Breast epithelium (tissue), 4 donors: ENCODE measurements at regions not wholly inside any gene's neighbourhood (a gene's known extent, or its start where the extent isn't known, plus 50 kb on each side); places are given as distances from the start of the nearest gene placed in this dataset.

ENCODE experiments used
- DNase-seq, 2 donors: peaks; one replicate each; pipeline ENCODE4 v3.0.0-alpha.2; 2019; ENCODE audit warnings: low spot score in 2 of 2
- H3K27ac ChIP-seq, 2 donors: fragments of 200-600 bp; sonication (generic) in 1 of 2; one replicate each; pipeline ENCODE4 v1.5.1; 2016 to 2019; ENCODE audit warnings: mild to moderate bottlenecking in 1 of 2
- H3K27me3 ChIP-seq, 2 donors: fragments of 200-600 bp; sonication (generic) in 1 of 2; one replicate each; pipeline versions ENCODE4 v1.5.1 to v1.6.0; 2017 to 2019; ENCODE audit warnings: control low read depth in 1 of 2, mild to moderate bottlenecking in 1 of 2
- H3K36me3 ChIP-seq: fragments of 200-600 bp; one replicate; pipeline ENCODE4 v1.5.1; 2019
- H3K4me1 ChIP-seq, 2 donors: fragments of 200-600 bp; sonication (generic); one replicate each; pipeline ENCODE4 v1.5.1; 2016 to 2019; ENCODE audit warnings: control low read depth in 1 of 2
- H3K4me3 ChIP-seq, 3 donors: fragments of 200-600 bp; sonication (generic); 1 replicate in 2 of 3; 2 replicates in 1 of 3; pipeline ENCODE4 v1.5.1; 2016 to 2019; ENCODE audit warnings: mild to moderate bottlenecking in 3 of 3, moderate library complexity in 2 of 3
- H3K9me3 ChIP-seq, 2 donors: fragments of 200-600 bp; sonication (generic) in 1 of 2; one replicate each; pipeline ENCODE4 v1.5.1; 2016 to 2019; ENCODE audit warnings: control low read depth in 1 of 2
- CTCF ChIP-seq, 3 donors: fragments of 450-650 bp; IDR thresholded peaks; one replicate each; pipeline ENCODE4 v1.5.1; 2016 to 2017; ENCODE audit warnings: antibody characterized with exemption in 3 of 3, mild to moderate bottlenecking in 3 of 3, moderate library complexity in 3 of 3
- POLR2A ChIP-seq: fragments of 450-650 bp; IDR thresholded peaks from one replicate; pipeline ENCODE4 v1.6.1; 2016; ENCODE audit warnings: antibody characterized with exemption, mild to moderate bottlenecking, moderate library complexity
- POLR2AphosphoS5 ChIP-seq, 3 donors: sonication (generic); formaldehyde crosslinking; IDR thresholded peaks; one replicate each; pipeline ENCODE4 v1.6.1; 2017; ENCODE audit warnings: antibody characterized with exemption in 3 of 3
- intact Hi-C: fragments of 100-400 bp; cut with DNase I; formaldehyde crosslinking; loops from one replicate; pipeline ENCODE4 v1.15.1; 2023; ENCODE audit warnings: low total_unique reads

- intact Hi-C loops: loop anchor here (2.0 kb wide), 1 partner anchor 25 kb away; no protein-coding TSS in a partner anchor
- DNase-seq: no peak
- H3K4me3 ChIP-seq: no peak overlapping the region
- H3K9me3 ChIP-seq: no peaks in the 10 kb centered on the region
- H3K4me1 ChIP-seq: peaks cover 0 to 7% of the 10 kb centered on the region in 2 donors
- no peak for TF ChIP-seq CTCF (IDR thresholded peaks at IDR 0.05)
- no peak for TF ChIP-seq POLR2A
- no peak for TF ChIP-seq POLR2AphosphoS5 (IDR thresholded peaks at IDR 0.05)
- H3K27me3 ChIP-seq: no peaks in the 10 kb centered on the region
- no peaks in the 10 kb centered on the region for H3K36me3 ChIP-seq
- no peak overlapping the region for H3K27ac ChIP-seq
These were observed 172.8 kb upstream of the LMNTD1 start for GRCh38 chr12:25725931-25726330.

- H3K36me3 ChIP-seq: no peaks in the 10 kb centered on the region
- no peaks in the 10 kb centered on the region for H3K9me3 ChIP-seq
- TF ChIP-seq POLR2AphosphoS5 (IDR thresholded peaks at IDR 0.05) (no peak), CTCF (IDR thresholded peaks at IDR 0.05) (no peak)
- no peak overlapping the region for H3K4me3 ChIP-seq
- no peak overlapping the region for H3K27ac ChIP-seq
- peaks cover 0 to 6% of the 10 kb centered on the region in 2 donors for H3K4me1 ChIP-seq
- no peaks in the 10 kb centered on the region for H3K27me3 ChIP-seq
- intact Hi-C loops: no loop called here
- DNase-seq: no peak
These were observed 175.0 kb upstream of the LMNTD1 start for GRCh38 chr12:25728056-25728595.

GRCh38 chr12:25730489-25731349 is 177.6 kb upstream of the LMNTD1 start:
- DNase-seq: no peak
- Histone ChIP-seq H3K4me3 (no peak overlapping the region), H3K36me3 (no peaks in the 10 kb centered on the region), H3K9me3 (no peaks in the 10 kb centered on the region), H3K27ac (peak overlapping the region in 1 of 2 donors; percentile 57), H3K4me1 (no peaks in the 10 kb centered on the region), H3K27me3 (no peaks in the 10 kb centered on the region)
- intact Hi-C loops: no loop called here
- TF ChIP-seq CTCF (IDR thresholded peaks at IDR 0.05) (no peak), POLR2A (no peak), POLR2AphosphoS5 (IDR thresholded peaks at IDR 0.05) (no peak)

- intact Hi-C loops: no loop called here
- DNase-seq: no peak
- no peaks in the 10 kb centered on the region for H3K27me3 ChIP-seq
- H3K27ac ChIP-seq: no peak overlapping the region
- no peaks in the 10 kb centered on the region for H3K4me1 ChIP-seq
- no peaks in the 10 kb centered on the region for H3K9me3 ChIP-seq
- H3K36me3 ChIP-seq: no peaks in the 10 kb centered on the region
- no peak overlapping the region for H3K4me3 ChIP-seq
- no peak for TF ChIP-seq POLR2AphosphoS5 (IDR thresholded peaks at IDR 0.05)
- TF ChIP-seq CTCF (IDR thresholded peaks at IDR 0.05): no peak
These were observed 180.5 kb upstream of the LMNTD1 start for GRCh38 chr12:25733541-25733940.

- Histone ChIP-seq H3K36me3 (no peaks in the 10 kb centered on the region), H3K4me3 (no peak overlapping the region), H3K27ac (no peak overlapping the region), H3K27me3 (no peaks in the 10 kb centered on the region), H3K4me1 (no peaks in the 10 kb centered on the region), H3K9me3 (no peaks in the 10 kb centered on the region)
- TF ChIP-seq POLR2A: no peak
- no peak for TF ChIP-seq CTCF (IDR thresholded peaks at IDR 0.05)
- TF ChIP-seq POLR2AphosphoS5 (IDR thresholded peaks at IDR 0.05): no peak
- intact Hi-C loops: no loop called here
- no peak for DNase-seq
These were observed 181.6 kb upstream of the LMNTD1 start for GRCh38 chr12:25734529-25735180.
